MM.1S (cell line): ENCODE measurements at regions not wholly inside any gene's neighbourhood (a gene's known extent, or its start where the extent isn't known, plus 50 kb on each side); places are given as distances from the start of the nearest gene placed in this dataset.

ENCODE experiments used
- DNase-seq: peaks from one replicate; pipeline ENCODE4 v3.0.0-alpha.2; 2015
- H2AFZ ChIP-seq: fragments of 300-600 bp; sonication (generic); 2 replicates; pipeline ENCODE4 v1.6.0; 2016; ENCODE audit warnings: antibody characterized with exemption, low read length
- H3F3A ChIP-seq: fragments of 300-600 bp; sonication (generic); 2 replicates; pipeline ENCODE4 v1.6.1; 2016; ENCODE audit warnings: mild to moderate bottlenecking, antibody characterized with exemption, low read length, moderate library complexity, mixed read lengths; ENCODE audit not compliant: insufficient read depth
- H3K27ac ChIP-seq: fragments of 300-600 bp; sonication (generic); 2 replicates; pipeline ENCODE4 v1.5.1; 2016; ENCODE audit warnings: mild to moderate bottlenecking, low read length
- H3K27me3 ChIP-seq: fragments of 300-600 bp; sonication (generic); replicated peaks from 2 replicates; pipeline ENCODE4 v1.6.0; 2016; ENCODE audit warnings: low read length; ENCODE audit not compliant: insufficient read depth
- H3K36me3 ChIP-seq: fragments of 300-600 bp; sonication (generic); replicated peaks from 2 replicates; pipeline ENCODE4 v1.6.1; 2016; ENCODE audit warnings: mild to moderate bottlenecking, low read length, mixed read lengths; ENCODE audit not compliant: insufficient read depth
- H3K4me1 ChIP-seq: fragments of 300-600 bp; sonication (generic); 2 replicates; pipeline ENCODE4 v1.6.1; 2016; ENCODE audit warnings: low read length, mixed read lengths
- H3K4me2 ChIP-seq: fragments of 300-600 bp; sonication (generic); 2 replicates; pipeline ENCODE4 v1.6.0; 2016; ENCODE audit warnings: low read depth, low read length
- H3K4me3 ChIP-seq: fragments of 300-600 bp; sonication (generic); 2 replicates; pipeline ENCODE4 v1.5.1; 2016; ENCODE audit warnings: low read length, mixed read lengths
- H3K79me2 ChIP-seq: fragments of 300-600 bp; sonication (generic); 2 replicates; pipeline ENCODE4 v1.6.1; 2016; ENCODE audit warnings: mixed run types, low read length, mixed read lengths
- H3K9ac ChIP-seq: fragments of 300-600 bp; sonication (generic); 2 replicates; pipeline ENCODE4 v1.6.1; 2016; ENCODE audit warnings: low read length, mixed read lengths
- H3K9me2 ChIP-seq: fragments of 300-600 bp; sonication (generic); replicated peaks from 2 replicates; pipeline ENCODE4 v1.6.1; 2016; ENCODE audit warnings: mild to moderate bottlenecking, low read length, mixed read lengths; ENCODE audit not compliant: insufficient read depth
- H3K9me3 ChIP-seq: fragments of 300-600 bp; sonication (generic); replicated peaks from 2 replicates; pipeline ENCODE4 v1.6.1; 2016; ENCODE audit warnings: mild to moderate bottlenecking, low read length, mixed read lengths; ENCODE audit not compliant: insufficient read depth
- H4K20me1 ChIP-seq: fragments of 300-600 bp; sonication (generic); 2 replicates; pipeline ENCODE4 v1.6.1; 2016; ENCODE audit warnings: mild to moderate bottlenecking, low read length, moderate library complexity, mixed read lengths; ENCODE audit not compliant: insufficient read depth
- EZH2 ChIP-seq: fragments of 300-600 bp; sonication (generic); optimal IDR thresholded peaks from 2 replicates; pipeline ENCODE3; 2017; ENCODE audit warnings: low read depth, mild to moderate bottlenecking, antibody characterized with exemption, low read length, mixed read lengths
- EZH2phosphoT487 ChIP-seq: fragments of 300-600 bp; sonication (generic); IDR thresholded peaks from 2 replicates; pipeline ENCODE4 v1.6.1; 2018; ENCODE audit warnings: antibody characterized with exemption, low read length
- TF ChIP-seq, protein P1 (sequence below): fragments of 300-600 bp; sonication (generic); IDR thresholded peaks from 2 replicates; pipeline ENCODE4 v1.5.1; 2016; ENCODE audit warnings: antibody characterized with exemption, low read length, mixed read lengths

DNA sequence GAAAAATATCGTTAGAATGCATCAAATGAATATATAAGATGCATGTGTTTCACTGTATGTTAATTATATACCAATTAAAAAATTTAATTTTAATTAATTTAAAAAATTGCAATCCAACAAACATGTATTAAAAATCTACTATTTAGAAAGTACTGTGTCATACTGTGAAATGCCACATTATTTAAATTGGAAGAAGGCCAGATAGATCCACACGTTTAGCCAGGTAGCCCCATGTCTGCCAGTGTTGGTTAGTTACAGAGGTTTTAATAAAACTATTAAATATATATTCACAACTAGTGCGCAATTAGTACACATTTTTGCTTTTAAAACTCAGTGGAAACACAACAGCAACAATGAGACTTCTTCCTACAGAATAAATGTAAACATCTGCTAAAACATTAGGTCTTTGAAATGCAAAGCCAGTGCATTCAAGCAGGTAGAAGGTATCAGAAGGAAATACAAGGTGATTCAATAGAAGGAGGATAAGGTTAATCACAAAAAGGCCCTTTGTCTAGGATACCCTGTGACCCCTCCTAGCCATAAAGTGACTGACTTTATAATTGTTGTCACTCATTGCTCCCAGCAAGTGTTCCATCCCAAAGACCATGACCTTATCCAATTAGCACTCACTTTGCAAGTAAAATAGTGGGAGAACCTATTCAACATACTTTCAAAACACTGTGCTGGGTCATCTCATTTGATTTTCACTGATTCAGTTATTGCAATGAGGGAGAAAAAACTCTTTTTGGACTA lies 211.5 kb downstream of the TTLL7 start:
- no peak for DNase-seq
- Histone ChIP-seq H3K9ac (no peak overlapping the region), H3K27me3 (no peaks in the 10 kb centered on the region), H3K4me2 (no peak overlapping the region), H3K4me3 (no peak overlapping the region), H3K79me2 (no peaks in the 10 kb centered on the region), H3K9me2 (no peaks in the 10 kb centered on the region), H3K4me1 (no peaks in the 10 kb centered on the region), H3K36me3 (no peaks in the 10 kb centered on the region), H2AFZ (no peak overlapping the region), H3K27ac (no peak overlapping the region), H3K9me3 (no peaks in the 10 kb centered on the region), H3F3A (no peaks in the 10 kb centered on the region), H4K20me1 (no peaks in the 10 kb centered on the region)
- TF ChIP-seq, protein P1, sequence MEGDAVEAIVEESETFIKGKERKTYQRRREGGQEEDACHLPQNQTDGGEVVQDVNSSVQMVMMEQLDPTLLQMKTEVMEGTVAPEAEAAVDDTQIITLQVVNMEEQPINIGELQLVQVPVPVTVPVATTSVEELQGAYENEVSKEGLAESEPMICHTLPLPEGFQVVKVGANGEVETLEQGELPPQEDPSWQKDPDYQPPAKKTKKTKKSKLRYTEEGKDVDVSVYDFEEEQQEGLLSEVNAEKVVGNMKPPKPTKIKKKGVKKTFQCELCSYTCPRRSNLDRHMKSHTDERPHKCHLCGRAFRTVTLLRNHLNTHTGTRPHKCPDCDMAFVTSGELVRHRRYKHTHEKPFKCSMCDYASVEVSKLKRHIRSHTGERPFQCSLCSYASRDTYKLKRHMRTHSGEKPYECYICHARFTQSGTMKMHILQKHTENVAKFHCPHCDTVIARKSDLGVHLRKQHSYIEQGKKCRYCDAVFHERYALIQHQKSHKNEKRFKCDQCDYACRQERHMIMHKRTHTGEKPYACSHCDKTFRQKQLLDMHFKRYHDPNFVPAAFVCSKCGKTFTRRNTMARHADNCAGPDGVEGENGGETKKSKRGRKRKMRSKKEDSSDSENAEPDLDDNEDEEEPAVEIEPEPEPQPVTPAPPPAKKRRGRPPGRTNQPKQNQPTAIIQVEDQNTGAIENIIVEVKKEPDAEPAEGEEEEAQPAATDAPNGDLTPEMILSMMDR, result no peak
- TF ChIP-seq EZH2phosphoT487, result no peak
- TF ChIP-seq EZH2, result no peak

DNA sequence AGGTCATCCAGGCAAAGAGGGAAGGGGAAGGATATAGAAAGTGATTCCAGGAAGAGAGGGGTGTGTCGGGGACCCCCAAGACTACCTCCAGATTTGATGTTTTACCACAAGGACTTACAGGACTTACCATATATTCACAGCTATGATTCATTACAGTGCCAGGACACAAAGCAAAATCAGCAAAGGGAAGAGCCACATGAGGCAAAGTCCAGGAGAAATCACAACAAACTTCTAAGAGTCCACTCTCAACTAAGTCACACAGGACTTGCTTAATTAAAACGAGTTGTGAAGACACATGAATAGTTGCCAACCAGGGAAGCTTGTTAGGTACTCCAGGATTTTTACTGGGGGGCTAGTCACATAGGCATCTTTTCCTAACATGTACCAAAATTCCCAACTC lies 217.3 kb downstream of the TTLL7 start:
- H3K27me3 ChIP-seq, result no peaks in the 10 kb centered on the region
- no peak for TF ChIP-seq EZH2
- TF ChIP-seq, protein P1, result no peak
- no peak for TF ChIP-seq EZH2phosphoT487
- H3K4me1 ChIP-seq, result no peaks in the 10 kb centered on the region
- no peaks in the 10 kb centered on the region for H4K20me1 ChIP-seq
- H3K4me2 ChIP-seq, result no peak overlapping the region
- H3K4me3 ChIP-seq, result no peak overlapping the region
- no peak for DNase-seq
- no peaks in the 10 kb centered on the region for H3K36me3 ChIP-seq
- no peaks in the 10 kb centered on the region for H3K9me3 ChIP-seq
- H3K9me2 ChIP-seq, result no peaks in the 10 kb centered on the region
- no peak overlapping the region for H2AFZ ChIP-seq
- H3F3A ChIP-seq, result no peaks in the 10 kb centered on the region
- no peak overlapping the region for H3K27ac ChIP-seq
- no peaks in the 10 kb centered on the region for H3K79me2 ChIP-seq
- no peak overlapping the region for H3K9ac ChIP-seq

- Histone ChIP-seq H4K20me1 (no peaks in the 10 kb centered on the region), H2AFZ (no peak overlapping the region), H3K4me2 (no peak overlapping the region), H3K4me1 (no peaks in the 10 kb centered on the region), H3F3A (no peaks in the 10 kb centered on the region), H3K9me3 (no peaks in the 10 kb centered on the region), H3K27me3 (no peaks in the 10 kb centered on the region), H3K9ac (no peak overlapping the region), H3K36me3 (no peaks in the 10 kb centered on the region), H3K27ac (no peak overlapping the region), H3K4me3 (no peak overlapping the region), H3K79me2 (no peaks in the 10 kb centered on the region), H3K9me2 (no peaks in the 10 kb centered on the region)
- TF ChIP-seq, protein P1, result no peak
- TF ChIP-seq EZH2, result no peak
- no peak for TF ChIP-seq EZH2phosphoT487
- DNase-seq, result no peak
Measured at GRCh38 chr1:83779565-83779964, 219.4 kb downstream of the TTLL7 start.
